IPS DF 6.9 (cell line): ENCODE measurements at regions not wholly inside any gene's neighbourhood (a gene's known extent, or its start where the extent isn't known, plus 50 kb on each side); places are given as distances from the start of the nearest gene placed in this dataset.
"Not testable (repeated sequence)": the region's sequence is repeated elsewhere in the genome, so short reads cannot be mapped to it uniquely, and the experiment has no call there.

Experiments
- DNase-seq: peaks from one replicate; pipeline ENCODE4 v3.0.0-alpha.2; 2013; ENCODE audit warnings: low read depth, low spot score
- H3K27ac ChIP-seq: one replicate; pipeline ENCODE4 v1.5.1; 2013; ENCODE audit warnings: low read length, control low read depth
- H3K27me3 ChIP-seq: 2 replicates; pipeline ENCODE4 v1.6.1; 2013; ENCODE audit warnings: mild to moderate bottlenecking, low read length; ENCODE audit not compliant: control insufficient read depth, insufficient read depth
- H3K36me3 ChIP-seq: 2 replicates; pipeline ENCODE4 v1.6.1; 2013; ENCODE audit warnings: low read length; ENCODE audit not compliant: control insufficient read depth, insufficient read depth
- H3K4me1 ChIP-seq: 2 replicates; pipeline ENCODE4 v1.6.1; 2013; ENCODE audit warnings: low read length; ENCODE audit not compliant: control insufficient read depth, insufficient read depth
- H3K4me3 ChIP-seq: 2 replicates; pipeline ENCODE4 v1.5.1; 2013; ENCODE audit warnings: mild to moderate bottlenecking, low read length
- H3K9me3 ChIP-seq: 2 replicates; pipeline ENCODE4 v1.6.1; 2013; ENCODE audit warnings: low read length, inconsistent platforms; ENCODE audit not compliant: control insufficient read depth, insufficient read depth
- WGBS: extraction: QIAGEN DNeasy Blood & Tissue Kit; methylation state at CpG from one replicate; pipeline ENCODE4 v1.1.7; 2013; ENCODE audit warnings: mixed read lengths, missing lambda C conversion rate; ENCODE audit not compliant: insufficient read length, insufficient coverage; 5-methylcytosine and 5-hydroxymethylcytosine counted together

DNA sequence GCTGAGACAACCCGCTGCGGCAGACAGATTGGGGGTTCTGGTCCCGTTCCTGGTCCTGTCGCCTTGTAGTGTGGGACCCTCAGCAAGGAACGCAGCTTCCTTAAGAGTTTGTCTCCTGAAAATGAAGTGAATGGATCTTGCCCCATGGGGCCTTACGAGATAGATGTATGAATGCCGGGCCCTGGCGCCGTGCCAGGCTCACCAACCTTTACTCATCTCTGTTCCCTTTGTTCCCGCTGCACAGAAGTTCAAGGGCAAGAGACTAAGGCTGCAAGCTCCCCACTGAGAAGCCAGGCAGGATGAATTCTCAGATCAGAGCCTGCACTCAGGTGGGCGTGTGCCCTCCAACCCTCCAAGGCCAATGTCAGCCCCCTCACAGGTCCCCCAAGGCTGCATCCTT is 162.7 kb upstream of the IQSEC1 start:
- no peak overlapping the region for H3K4me3 ChIP-seq
- no peak for DNase-seq
- no CpG with 5 or more reads among the region's 11 CpGs for WGBS
- no peaks in the 10 kb centered on the region for H3K36me3 ChIP-seq
- no peaks in the 10 kb centered on the region for H3K27me3 ChIP-seq
- H3K9me3 ChIP-seq, result no peaks in the 10 kb centered on the region
- H3K4me1 ChIP-seq, result no peaks in the 10 kb centered on the region
- H3K27ac ChIP-seq, result no peak overlapping the region

DNA sequence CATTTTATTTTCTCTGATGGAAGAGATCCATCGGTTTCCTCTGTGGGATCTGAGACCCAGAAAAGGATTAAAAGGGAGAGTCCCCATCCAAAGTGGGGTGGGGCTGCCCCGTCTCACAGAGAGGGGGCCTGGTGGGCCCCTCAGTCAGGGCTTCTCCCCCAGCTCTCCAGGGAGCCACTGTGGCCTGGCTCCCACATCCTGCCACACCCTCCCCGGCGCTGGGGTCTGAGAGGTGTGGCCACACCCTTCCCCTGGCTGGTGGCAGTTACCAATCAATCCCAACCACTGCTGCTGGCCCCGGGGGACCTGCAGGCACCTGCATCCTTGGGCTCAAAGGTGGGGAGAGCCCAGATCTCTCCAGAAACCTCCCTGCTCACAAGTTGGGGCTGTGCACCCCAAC is 161.8 kb upstream of the IQSEC1 start:
- H3K4me1 ChIP-seq, result no peaks in the 10 kb centered on the region
- DNase-seq, result no peak
- H3K27ac ChIP-seq, result no peak overlapping the region
- no peaks in the 10 kb centered on the region for H3K36me3 ChIP-seq
- H3K4me3 ChIP-seq, result no peak overlapping the region
- WGBS, result no CpG with 5 or more reads among the region's 5 CpGs
- no peaks in the 10 kb centered on the region for H3K27me3 ChIP-seq
- H3K9me3 ChIP-seq, result no peaks in the 10 kb centered on the region

DNA sequence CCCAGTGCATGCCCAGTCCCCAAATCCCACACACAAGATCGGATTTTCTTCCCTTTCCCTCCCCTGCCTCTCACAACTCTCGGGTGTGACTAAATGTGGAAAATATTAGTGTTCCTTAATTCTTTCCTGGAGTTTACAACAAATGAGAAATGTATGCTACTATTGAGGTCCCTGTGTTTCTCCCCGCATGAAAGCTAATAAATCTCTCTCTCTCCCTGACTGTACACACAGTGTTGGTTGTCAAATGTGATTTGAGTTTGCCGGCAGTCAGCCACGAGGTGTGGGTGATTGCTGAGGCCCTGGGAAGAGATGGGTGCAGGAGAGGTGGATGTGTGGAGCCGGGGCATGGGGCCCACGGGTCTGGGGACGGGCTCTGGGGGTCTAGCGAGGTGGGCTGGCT is 161.4 kb upstream of the IQSEC1 start:
- no peak for DNase-seq
- Histone ChIP-seq H3K27me3 (no peaks in the 10 kb centered on the region), H3K4me3 (no peak overlapping the region), H3K9me3 (no peaks in the 10 kb centered on the region), H3K4me1 (no peaks in the 10 kb centered on the region), H3K36me3 (no peaks in the 10 kb centered on the region), H3K27ac (no peak overlapping the region)
- WGBS, result no CpG with 5 or more reads among the region's 9 CpGs

DNA sequence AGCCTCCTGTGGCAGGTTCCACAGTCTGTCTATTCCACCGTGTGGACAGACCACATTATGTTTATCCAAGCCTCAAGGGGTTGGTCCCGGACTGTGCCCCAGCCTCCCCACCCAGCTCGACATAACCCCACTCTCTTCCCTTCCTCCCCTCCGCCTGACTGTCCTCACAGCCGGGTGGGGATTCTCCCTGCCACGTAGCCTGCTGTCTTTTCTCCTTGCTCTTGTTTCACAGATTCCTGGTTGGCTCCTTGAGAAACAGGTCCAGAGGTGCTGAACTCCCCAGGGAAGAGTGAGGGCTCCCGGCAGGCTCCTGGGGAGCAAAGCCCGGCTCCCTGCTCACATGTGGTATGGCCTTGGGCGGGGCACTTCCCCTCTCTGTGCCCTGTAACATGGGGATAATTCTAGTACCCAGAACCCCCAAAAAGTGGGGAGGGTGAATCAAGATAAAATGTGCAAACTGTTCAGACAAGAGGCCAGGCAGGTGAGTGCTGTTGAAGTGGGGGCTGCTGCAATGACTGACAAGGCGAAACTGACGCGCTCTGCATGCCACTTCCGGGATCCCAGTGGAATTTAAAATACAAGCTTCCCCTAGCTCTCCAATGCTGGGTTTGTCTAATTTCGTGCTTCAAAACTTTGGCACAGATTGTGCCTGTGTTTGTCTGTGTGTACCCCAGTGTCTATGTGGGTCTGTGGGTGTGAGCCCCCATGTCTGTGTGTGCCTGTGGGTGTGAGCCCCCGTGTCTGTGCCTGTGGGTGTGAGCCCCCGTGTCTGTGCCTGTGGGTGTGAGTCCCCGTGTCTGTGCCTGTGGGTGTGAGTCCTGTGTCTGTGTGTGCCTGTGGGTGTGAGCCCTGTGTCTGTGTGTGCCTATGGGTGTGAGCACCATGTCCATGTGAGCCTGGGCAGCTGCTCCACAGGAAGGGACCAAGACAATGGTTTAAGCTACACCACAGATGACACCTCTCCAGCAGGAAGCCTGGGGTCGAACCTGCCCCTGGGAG is 160.6 kb upstream of the IQSEC1 start:
- Histone ChIP-seq H3K36me3 (no peaks in the 10 kb centered on the region), H3K4me1 (0 out of 2 replicates have a peak, but pooled peaks cover 2% of the 10 kb centered on the region), H3K27me3 (no peaks in the 10 kb centered on the region), H3K27ac (no peak overlapping the region), H3K4me3 (no peak overlapping the region), H3K9me3 (no peaks in the 10 kb centered on the region)
- no CpG with 5 or more reads among the region's 18 CpGs for WGBS
- no peak for DNase-seq

DNA sequence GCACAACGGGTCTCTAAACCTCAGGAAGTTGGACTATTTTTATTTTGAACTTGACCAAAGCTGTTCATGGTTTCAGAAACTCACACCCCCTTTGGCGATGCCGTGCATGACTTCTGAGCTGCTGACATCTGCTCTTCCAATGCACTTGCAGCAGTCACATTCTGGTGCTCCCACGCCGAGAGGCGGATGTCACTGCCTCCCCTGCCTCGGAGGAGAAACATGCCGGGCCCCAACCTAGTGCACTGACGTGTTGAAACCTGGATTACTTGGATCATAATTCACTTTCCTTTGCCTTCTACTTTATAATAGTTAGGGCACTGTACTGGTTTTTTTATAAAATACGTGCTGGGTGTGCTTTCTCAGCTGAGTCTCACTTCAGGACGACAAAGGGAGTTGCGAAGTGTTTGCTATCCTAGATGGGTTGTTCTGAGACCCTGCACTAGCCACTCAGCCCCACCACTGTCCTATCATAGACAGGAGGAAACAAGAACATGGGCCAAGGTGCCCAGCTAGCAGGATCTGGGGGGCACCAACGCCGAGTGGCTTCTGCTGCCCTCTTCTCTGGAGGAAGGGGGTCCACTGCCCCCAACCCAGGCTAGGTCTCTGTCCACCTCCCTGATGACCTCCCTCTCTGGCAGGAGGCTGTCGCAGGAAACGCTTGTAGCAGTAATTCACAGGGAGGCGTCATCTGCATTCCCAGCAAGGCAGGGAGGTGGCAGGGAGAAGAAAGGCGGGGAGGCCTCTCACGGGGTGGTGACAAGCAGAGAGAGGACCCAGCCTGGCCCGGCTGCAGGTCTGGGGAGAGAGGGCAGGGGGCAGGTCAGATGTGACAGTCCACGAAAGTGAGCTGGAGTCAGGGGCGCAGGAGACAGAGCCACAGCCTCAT is 158.8 kb upstream of the IQSEC1 start:
- no CpG with 5 or more reads among the region's 22 CpGs for WGBS
- no peaks in the 10 kb centered on the region for H3K36me3 ChIP-seq
- no peak for DNase-seq
- 0 out of 2 replicates have a peak, but pooled peaks cover 2% of the 10 kb centered on the region for H3K4me1 ChIP-seq
- no peaks in the 10 kb centered on the region for H3K9me3 ChIP-seq
- H3K27me3 ChIP-seq, result no peaks in the 10 kb centered on the region
- H3K27ac ChIP-seq, result no peak overlapping the region
- no peak overlapping the region for H3K4me3 ChIP-seq

DNA sequence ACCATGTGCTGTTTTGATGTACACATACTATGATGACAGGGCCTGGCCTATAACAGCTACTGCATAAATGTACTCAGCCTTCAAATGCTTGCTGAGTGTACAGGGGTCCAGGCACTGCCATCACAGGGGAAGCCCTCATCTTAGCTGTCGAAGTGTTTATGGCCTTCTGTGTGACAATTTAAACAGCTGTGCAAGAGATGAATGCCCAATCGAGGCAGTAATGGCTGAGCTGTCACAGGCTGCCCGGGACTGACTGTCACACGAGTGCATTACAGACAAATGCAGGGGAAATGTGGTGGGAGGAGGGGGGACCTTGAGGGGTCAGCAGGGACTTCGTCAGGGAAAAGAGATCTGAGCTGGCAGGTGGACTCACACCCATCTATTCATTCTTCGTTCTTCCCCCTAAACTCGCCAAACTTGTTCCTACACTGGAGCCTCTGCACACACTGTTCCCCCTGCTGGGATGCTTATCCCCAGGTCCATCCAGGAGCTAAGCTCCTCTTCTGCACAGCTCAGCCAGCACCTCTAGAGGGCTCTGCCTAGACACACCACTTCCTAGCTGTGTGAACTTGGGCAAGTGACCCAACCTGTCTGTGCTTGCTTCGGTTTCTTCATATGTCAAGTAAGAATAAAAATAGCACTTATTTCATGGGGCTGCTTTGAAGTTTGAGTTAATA is 156.2 kb upstream of the IQSEC1 start:
- no peak overlapping the region for H3K4me3 ChIP-seq
- H3K27ac ChIP-seq, result no peak overlapping the region
- no peaks in the 10 kb centered on the region for H3K27me3 ChIP-seq
- H3K4me1 ChIP-seq, result 0 out of 2 replicates have a peak, but pooled peaks cover 2% of the 10 kb centered on the region
- peak; percentile 43 for DNase-seq
- no peaks in the 10 kb centered on the region for H3K9me3 ChIP-seq
- H3K36me3 ChIP-seq, result no peaks in the 10 kb centered on the region
- WGBS, result no CpG with 5 or more reads among the region's 8 CpGs

DNA sequence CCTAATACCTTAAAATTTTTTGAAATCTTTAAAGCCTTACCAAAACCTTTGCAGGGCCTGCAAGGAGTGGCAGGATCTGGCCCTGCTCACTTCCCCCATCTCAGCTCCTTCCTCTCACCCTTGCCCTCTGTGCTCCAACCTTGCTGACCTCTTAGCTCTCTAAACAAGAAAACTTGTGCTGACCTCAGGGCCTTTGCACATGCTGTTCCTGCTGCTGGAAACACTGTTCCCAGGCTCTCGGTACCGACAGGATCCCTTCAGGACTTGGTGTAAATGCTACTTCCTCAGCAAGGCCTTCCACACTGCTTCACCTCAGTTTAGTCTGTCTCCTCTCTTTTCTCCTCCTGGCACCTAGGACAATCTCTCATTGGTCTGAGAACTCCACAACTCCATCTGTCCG is 155.4 kb upstream of the IQSEC1 start:
- 0 out of 2 replicates have a peak, but pooled peaks cover 2% of the 10 kb centered on the region for H3K4me1 ChIP-seq
- H3K27me3 ChIP-seq, result no peaks in the 10 kb centered on the region
- no peak overlapping the region for H3K4me3 ChIP-seq
- no CpG with 5 or more reads among the region's 3 CpGs for WGBS
- H3K36me3 ChIP-seq, result no peaks in the 10 kb centered on the region
- no peaks in the 10 kb centered on the region for H3K9me3 ChIP-seq
- DNase-seq, result no peak
- no peak overlapping the region for H3K27ac ChIP-seq

DNA sequence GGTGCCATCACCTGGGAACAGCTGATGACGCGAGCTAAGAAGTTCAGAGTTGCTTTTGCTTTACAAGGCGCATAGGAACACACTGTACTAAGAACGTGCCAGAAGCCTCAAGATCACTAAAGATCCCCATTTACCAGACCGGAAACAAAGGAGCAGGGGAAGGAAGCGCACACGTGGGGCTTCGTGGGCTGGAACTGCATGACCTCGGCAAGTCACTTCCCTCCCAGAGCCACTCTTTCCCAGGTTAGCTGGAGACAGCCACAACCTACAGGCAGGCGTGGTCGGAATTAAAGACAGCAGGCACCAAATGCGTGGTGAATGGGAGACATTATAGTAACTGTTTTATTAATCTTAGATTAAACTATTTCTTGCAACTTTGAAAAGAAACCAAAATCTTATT is 154.9 kb upstream of the IQSEC1 start:
- H3K27me3 ChIP-seq, H3K4me1 ChIP-seq, H3K9me3 ChIP-seq, H3K27ac ChIP-seq, H3K36me3 ChIP-seq, DNase-seq, H3K4me3 ChIP-seq: not testable (repeated sequence)
- no CpG with 5 or more reads among the region's 12 CpGs for WGBS

DNA sequence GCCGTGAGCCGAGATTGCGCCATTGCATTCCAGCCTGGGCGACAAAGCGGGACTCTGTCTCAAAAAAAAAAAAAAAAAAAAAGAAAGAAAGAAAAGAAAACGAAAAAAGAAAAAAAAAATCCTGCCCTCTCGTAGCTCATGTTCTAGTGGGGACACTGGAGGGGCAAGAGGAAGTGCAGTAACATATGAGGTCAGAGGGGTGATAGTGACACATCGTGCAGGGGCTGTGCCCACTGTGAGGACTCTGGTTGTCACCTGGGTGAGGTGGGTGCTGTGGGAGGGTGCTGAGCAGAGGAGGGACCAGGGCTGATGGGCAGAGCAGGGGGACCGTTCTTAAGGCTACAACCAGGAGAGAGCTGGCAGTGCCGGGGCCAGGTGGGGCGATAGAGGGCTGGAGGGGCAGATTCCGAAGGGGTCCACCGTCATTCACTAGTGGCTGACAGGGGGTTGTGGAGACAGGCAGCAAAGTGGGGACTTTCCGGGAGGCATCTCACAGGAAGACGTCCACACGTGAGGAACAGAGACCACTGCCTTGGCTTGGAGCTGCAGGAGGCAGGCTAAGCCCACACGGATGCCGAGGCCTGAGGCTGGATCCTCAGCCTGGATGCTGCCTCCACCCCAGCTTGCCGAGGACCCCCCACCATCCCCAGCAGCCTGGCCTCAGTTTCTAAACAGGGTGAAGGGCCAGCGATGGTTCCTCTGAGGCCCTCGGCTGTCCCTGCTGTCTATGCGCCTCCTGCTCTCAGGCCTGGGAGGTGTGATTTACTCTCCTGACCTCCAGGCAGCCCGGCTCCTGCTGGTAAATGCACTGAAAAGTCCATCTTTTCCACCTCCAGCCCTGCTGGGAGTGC is 154.3 kb upstream of the IQSEC1 start:
- WGBS, result no CpG with 5 or more reads among the region's 23 CpGs
- H3K4me3 ChIP-seq, result no peak overlapping the region
- 0 out of 2 replicates have a peak, but pooled peaks cover 2% of the 10 kb centered on the region for H3K4me1 ChIP-seq
- no peaks in the 10 kb centered on the region for H3K27me3 ChIP-seq
- no peak overlapping the region for H3K27ac ChIP-seq
- H3K36me3 ChIP-seq, result no peaks in the 10 kb centered on the region
- no peaks in the 10 kb centered on the region for H3K9me3 ChIP-seq
- no peak for DNase-seq
